Spleen (tissue), 7 donors: ENCODE measurements at regions not wholly inside any gene's neighbourhood (a gene's known extent, or its start where the extent isn't known, plus 50 kb on each side); places are given as distances from the start of the nearest gene placed in this dataset.

Source experiments
- CTCF ChIP-seq, 11 experiments: fragments of 200-600 bp in 7 of 11; fragments of 450-650 bp in 4 of 11; sonication (generic) in 4 of 11; IDR thresholded peaks in 8 of 11; conservative IDR thresholded peaks in 3 of 11; 1 replicate in 7 of 11; 2 replicates in 4 of 11; pipeline versions ENCODE4 v1.4.0 to v1.8.0; 2016 to 2021; ENCODE audit warnings: antibody characterized with exemption in 11 of 11, inconsistent platforms in 4 of 11, mild to moderate bottlenecking in 1 of 11
- POLR2AphosphoS5 ChIP-seq, 3 donors: sonication (generic); formaldehyde crosslinking; IDR thresholded peaks; one replicate each; pipeline ENCODE4 v1.5.1; 2017; ENCODE audit warnings: antibody characterized with exemption in 3 of 3
- donor health status: DM: no; HTN: no; CAD: no; lungs with moderate emphysema.
- donor health status: DM: no; HTN: no; CAD: no.
- donor health status: DM: no; HTN: no; CAD: no.

GRCh38 chr14:101132051-101132571, 228.6 kb upstream of the RTL1 start:
- TF ChIP-seq CTCF (IDR thresholded peaks at IDR 0.05 in 8 of 11, conservative IDR thresholded peaks at IDR 0.05 in 3 of 11): no peak
- no peak for TF ChIP-seq POLR2AphosphoS5 (IDR thresholded peaks at IDR 0.05)
